Breast epithelium (tissue), 4 donors: ENCODE measurements at regions not wholly inside any gene's neighbourhood (a gene's known extent, or its start where the extent isn't known, plus 50 kb on each side); places are given as distances from the start of the nearest gene placed in this dataset.

Experiments used
- DNase-seq, 2 donors: peaks; one replicate each; pipeline ENCODE4 v3.0.0-alpha.2; 2019; ENCODE audit warnings: low spot score in 2 of 2
- H3K27ac ChIP-seq, 2 donors: fragments of 200-600 bp; sonication (generic) in 1 of 2; one replicate each; pipeline ENCODE4 v1.5.1; 2016 to 2019; ENCODE audit warnings: mild to moderate bottlenecking in 1 of 2
- H3K27me3 ChIP-seq, 2 donors: fragments of 200-600 bp; sonication (generic) in 1 of 2; one replicate each; pipeline versions ENCODE4 v1.5.1 to v1.6.0; 2017 to 2019; ENCODE audit warnings: control low read depth in 1 of 2, mild to moderate bottlenecking in 1 of 2
- H3K36me3 ChIP-seq: fragments of 200-600 bp; one replicate; pipeline ENCODE4 v1.5.1; 2019
- H3K4me1 ChIP-seq, 2 donors: fragments of 200-600 bp; sonication (generic); one replicate each; pipeline ENCODE4 v1.5.1; 2016 to 2019; ENCODE audit warnings: control low read depth in 1 of 2
- H3K4me3 ChIP-seq, 3 donors: fragments of 200-600 bp; sonication (generic); 1 replicate in 2 of 3; 2 replicates in 1 of 3; pipeline ENCODE4 v1.5.1; 2016 to 2019; ENCODE audit warnings: mild to moderate bottlenecking in 3 of 3, moderate library complexity in 2 of 3
- H3K9me3 ChIP-seq, 2 donors: fragments of 200-600 bp; sonication (generic) in 1 of 2; one replicate each; pipeline ENCODE4 v1.5.1; 2016 to 2019; ENCODE audit warnings: control low read depth in 1 of 2
- POLR2A ChIP-seq: fragments of 450-650 bp; IDR thresholded peaks from one replicate; pipeline ENCODE4 v1.6.1; 2016; ENCODE audit warnings: antibody characterized with exemption, mild to moderate bottlenecking, moderate library complexity
- POLR2AphosphoS5 ChIP-seq, 3 donors: sonication (generic); formaldehyde crosslinking; IDR thresholded peaks; one replicate each; pipeline ENCODE4 v1.6.1; 2017; ENCODE audit warnings: antibody characterized with exemption in 3 of 3
- intact Hi-C: fragments of 100-400 bp; cut with DNase I; formaldehyde crosslinking; loops from one replicate; pipeline ENCODE4 v1.15.1; 2023; ENCODE audit warnings: low total_unique reads
- TF ChIP-seq, protein P1 (sequence below), 3 donors: fragments of 450-650 bp; IDR thresholded peaks; one replicate each; pipeline ENCODE4 v1.5.1; 2016 to 2017; ENCODE audit warnings: antibody characterized with exemption in 3 of 3, mild to moderate bottlenecking in 3 of 3, moderate library complexity in 3 of 3

DNA sequence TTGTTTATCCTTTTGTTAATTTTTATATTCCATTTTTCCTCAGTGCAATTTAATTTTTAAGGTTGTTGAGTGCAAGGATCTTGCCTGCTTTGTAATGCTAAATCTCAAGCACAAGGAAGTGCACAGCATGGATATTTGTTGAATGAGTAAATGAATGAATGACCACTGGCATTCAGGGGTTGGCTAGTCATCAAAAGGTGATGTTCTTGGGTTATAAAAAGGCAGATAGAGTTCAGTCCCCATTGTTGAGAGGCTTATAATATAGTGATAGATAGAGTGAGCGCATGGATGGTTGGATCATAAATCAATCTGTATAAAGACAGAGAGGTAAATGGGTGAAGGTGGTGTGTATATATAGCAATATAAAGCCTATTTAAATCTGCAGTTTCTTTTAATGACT lies 193.2 kb upstream of the KLF6 start:
- Histone ChIP-seq H3K36me3 (no peaks in the 10 kb centered on the region), H3K9me3 (no peaks in the 10 kb centered on the region), H3K27me3 (no peaks in the 10 kb centered on the region), H3K27ac (no peak overlapping the region), H3K4me1 (no peaks in the 10 kb centered on the region), H3K4me3 (no peak overlapping the region)
- intact Hi-C loops = no loop called here
- TF ChIP-seq POLR2AphosphoS5 (IDR thresholded peaks at IDR 0.05) (no peak), POLR2A (no peak)
- TF ChIP-seq, protein P1, sequence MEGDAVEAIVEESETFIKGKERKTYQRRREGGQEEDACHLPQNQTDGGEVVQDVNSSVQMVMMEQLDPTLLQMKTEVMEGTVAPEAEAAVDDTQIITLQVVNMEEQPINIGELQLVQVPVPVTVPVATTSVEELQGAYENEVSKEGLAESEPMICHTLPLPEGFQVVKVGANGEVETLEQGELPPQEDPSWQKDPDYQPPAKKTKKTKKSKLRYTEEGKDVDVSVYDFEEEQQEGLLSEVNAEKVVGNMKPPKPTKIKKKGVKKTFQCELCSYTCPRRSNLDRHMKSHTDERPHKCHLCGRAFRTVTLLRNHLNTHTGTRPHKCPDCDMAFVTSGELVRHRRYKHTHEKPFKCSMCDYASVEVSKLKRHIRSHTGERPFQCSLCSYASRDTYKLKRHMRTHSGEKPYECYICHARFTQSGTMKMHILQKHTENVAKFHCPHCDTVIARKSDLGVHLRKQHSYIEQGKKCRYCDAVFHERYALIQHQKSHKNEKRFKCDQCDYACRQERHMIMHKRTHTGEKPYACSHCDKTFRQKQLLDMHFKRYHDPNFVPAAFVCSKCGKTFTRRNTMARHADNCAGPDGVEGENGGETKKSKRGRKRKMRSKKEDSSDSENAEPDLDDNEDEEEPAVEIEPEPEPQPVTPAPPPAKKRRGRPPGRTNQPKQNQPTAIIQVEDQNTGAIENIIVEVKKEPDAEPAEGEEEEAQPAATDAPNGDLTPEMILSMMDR (IDR thresholded peaks at IDR 0.05) = no peak
- DNase-seq = no peak

DNA sequence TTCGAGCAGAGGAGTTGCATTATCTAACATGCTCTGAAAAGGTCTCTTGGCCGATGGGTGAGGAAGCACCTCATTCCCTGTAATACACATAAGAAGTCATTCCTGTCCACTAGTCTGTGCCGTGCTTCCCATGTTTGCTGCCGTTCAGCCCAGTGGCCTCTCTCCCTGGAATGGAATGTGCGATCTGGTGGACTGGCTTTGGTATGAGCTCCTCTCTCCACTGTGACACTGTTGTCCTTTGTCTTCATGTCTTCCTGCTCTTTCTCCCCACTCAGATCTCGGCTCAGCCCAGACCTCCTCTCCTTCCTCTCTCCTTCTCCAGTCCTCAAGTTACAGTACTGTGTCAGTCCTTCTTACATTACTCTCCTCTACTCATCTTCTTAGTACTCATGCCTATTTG lies 192.8 kb upstream of the KLF6 start:
- H3K36me3 ChIP-seq = no peaks in the 10 kb centered on the region
- no peak overlapping the region for H3K27ac ChIP-seq
- no peaks in the 10 kb centered on the region for H3K4me1 ChIP-seq
- no peaks in the 10 kb centered on the region for H3K27me3 ChIP-seq
- H3K4me3 ChIP-seq = no peak overlapping the region
- no peaks in the 10 kb centered on the region for H3K9me3 ChIP-seq
- intact Hi-C loops = no loop called here
- no peak for DNase-seq
- TF ChIP-seq POLR2A (no peak), POLR2AphosphoS5 (IDR thresholded peaks at IDR 0.05) (no peak)
- TF ChIP-seq, protein P1 (IDR thresholded peaks at IDR 0.05) = no peak

DNA sequence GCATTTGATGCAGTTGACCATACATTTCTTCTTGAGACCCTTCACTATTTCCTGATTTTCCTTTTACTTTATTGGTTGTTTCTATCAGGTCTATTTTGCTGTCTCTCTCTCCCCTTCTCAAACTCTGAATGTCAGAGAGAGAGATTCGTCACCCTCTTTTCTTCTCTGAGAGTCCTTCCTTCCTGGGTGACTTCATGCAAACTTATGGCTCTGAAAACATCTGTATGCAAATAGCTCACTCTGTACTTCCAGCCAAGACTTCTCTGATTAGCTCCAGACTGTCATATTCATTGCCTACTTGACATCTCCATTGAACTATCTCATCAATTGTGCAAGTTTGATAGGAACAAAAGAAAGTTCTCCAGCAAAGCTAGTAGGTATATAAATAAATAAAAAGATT lies 191.7 kb upstream of the KLF6 start:
- intact Hi-C loops = no loop called here
- Histone ChIP-seq H3K36me3 (no peaks in the 10 kb centered on the region), H3K4me3 (no peak overlapping the region), H3K9me3 (no peaks in the 10 kb centered on the region), H3K27ac (no peak overlapping the region), H3K27me3 (no peaks in the 10 kb centered on the region), H3K4me1 (no peaks in the 10 kb centered on the region)
- no peak for DNase-seq
- TF ChIP-seq POLR2AphosphoS5 (IDR thresholded peaks at IDR 0.05) = no peak
- TF ChIP-seq, protein P1 (IDR thresholded peaks at IDR 0.05) = no peak
- TF ChIP-seq POLR2A = no peak

DNA sequence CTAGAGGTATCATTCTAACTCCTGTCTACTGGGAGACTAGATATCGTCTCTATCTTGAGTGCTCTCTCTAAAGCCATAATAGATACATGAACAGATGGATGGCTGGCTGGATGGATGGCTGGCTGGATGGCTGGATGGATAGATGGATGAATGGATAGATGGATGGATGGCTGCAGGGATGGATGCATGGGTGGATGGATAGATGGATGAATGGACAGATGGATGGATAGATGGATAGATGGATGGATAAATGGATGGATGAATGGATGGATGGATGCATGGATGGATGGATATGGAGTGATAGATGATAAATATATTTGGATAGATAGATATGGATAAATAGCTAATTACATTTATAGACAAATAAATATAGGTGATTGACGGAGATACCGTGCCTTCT lies 191.2 kb upstream of the KLF6 start:
- no peak overlapping the region for H3K4me3 ChIP-seq
- TF ChIP-seq POLR2A (no peak), POLR2AphosphoS5 (IDR thresholded peaks at IDR 0.05) (no peak)
- TF ChIP-seq, protein P1 (IDR thresholded peaks at IDR 0.05) = no peak
- no peaks in the 10 kb centered on the region for H3K9me3 ChIP-seq
- no peaks in the 10 kb centered on the region for H3K36me3 ChIP-seq
- H3K27ac ChIP-seq = no peak overlapping the region
- intact Hi-C loops = no loop called here
- H3K27me3 ChIP-seq = no peaks in the 10 kb centered on the region
- no peak for DNase-seq
- H3K4me1 ChIP-seq = no peaks in the 10 kb centered on the region

DNA sequence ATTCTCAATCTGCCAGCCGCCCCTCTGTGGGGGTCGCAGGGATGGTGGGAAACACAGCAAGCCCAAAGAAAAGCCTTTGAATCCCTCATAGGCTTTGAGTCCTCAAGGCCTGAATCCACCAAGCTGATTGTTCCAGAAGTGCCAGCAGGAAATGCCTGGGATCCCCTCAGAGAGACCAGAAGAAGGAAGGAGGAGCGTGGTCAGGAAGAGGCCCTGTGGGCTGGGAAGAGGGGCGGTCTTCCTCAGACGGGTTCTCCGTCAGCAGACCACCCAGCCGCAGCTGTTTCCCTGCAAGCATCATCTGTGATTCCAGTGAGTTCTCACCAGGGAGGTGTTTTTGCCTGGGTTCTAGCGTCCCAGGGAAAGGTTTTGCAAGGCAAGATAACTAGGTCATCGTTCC lies 190.0 kb upstream of the KLF6 start:
- no peak overlapping the region for H3K4me3 ChIP-seq
- no peak for DNase-seq
- H3K27me3 ChIP-seq = no peaks in the 10 kb centered on the region
- no peaks in the 10 kb centered on the region for H3K36me3 ChIP-seq
- no peaks in the 10 kb centered on the region for H3K4me1 ChIP-seq
- no peak for TF ChIP-seq POLR2A
- no peak overlapping the region for H3K27ac ChIP-seq
- H3K9me3 ChIP-seq = no peaks in the 10 kb centered on the region
- intact Hi-C loops = no loop called here
